Left forelimb (tissue), 1 donor: ENCODE measurements at regions not wholly inside any gene's neighbourhood (a gene's known extent, or its start where the extent isn't known, plus 50 kb on each side); places are given as distances from the start of the nearest gene placed in this dataset.

Experiments used
- DNase-seq: peaks from one replicate; pipeline ENCODE4 v3.0.0-alpha.2; 2018; ENCODE audit warnings: low spot score

DNA sequence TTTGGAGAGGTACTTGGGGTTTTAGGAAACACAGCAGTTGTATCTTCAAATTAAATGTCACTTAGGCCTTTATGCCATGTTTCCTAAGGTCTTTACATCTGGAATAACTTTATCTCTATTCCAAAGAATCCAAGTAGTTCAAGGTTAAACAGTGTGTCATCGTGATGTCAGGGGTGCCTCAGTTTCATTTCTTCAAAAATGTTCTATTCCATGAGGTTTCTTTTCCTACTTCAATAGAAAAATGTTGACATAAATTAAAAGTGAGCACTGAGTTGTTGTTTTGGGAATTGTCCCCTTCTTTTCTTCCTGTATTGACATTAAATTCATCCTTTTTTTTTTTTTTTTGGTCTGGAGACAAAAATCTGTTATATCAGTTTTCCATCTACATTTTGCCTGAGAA, 160.6 kb upstream of the C21orf91 start:
- no peak for DNase-seq

DNA sequence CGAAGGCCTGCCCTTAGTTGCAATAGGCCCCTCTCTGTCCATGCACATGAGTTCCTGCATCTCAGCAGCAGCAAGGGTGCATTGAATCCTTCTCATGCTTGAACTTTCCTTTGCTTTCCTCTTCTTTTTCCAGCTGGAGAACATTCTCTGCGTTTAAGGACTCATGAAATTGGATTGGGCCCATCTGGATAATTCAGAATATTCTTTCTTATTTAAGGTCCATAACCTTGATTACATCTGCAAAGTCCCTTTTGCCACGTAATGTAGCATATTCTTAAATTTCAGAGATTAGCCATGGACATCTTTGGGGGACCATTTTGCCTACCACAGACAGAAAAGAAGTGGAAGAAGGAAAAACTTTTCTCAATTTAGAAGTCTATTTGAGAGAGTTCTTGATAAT, 159.7 kb upstream of the C21orf91 start:
- DNase-seq: no peak

DNA sequence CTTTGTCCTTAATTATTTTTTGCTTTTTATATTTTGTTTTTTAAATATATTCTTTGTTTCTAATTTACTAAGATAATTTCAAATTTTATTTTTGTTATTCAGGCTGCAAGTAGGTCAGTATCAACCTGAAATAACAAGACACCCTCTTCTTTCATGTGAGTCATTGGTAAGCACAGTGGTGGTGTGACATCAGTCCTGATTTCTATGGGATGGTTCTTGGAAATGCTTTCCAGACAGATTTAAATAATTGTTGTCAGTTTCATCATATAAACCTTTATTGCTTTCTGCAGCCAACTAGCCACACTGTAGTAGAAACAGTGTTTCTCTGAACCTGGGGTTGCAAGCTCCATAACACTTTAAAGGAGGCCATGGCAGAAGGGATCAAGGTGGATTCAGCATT, 157.5 kb upstream of the C21orf91 start:
- DNase-seq: no peak

DNA sequence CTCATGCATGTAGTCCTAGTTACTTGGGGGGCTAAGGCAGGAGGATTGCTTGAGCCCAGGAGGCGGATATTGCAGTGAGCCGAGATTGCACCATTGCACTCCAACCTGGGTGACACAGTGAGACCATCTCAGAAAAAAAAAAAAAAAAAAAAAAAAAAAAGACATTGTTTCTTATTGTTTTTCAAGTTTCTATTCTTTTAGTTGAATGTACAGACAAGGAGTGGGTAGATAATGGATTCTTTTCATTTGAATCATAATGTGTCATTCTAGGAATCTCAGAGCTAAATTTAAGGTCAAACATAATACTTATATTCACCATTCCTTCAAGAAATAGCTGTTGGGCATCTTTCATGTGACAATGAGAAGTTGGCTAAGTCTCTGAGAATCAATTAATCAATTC, 157.0 kb upstream of the C21orf91 start:
- DNase-seq: no peak

DNA sequence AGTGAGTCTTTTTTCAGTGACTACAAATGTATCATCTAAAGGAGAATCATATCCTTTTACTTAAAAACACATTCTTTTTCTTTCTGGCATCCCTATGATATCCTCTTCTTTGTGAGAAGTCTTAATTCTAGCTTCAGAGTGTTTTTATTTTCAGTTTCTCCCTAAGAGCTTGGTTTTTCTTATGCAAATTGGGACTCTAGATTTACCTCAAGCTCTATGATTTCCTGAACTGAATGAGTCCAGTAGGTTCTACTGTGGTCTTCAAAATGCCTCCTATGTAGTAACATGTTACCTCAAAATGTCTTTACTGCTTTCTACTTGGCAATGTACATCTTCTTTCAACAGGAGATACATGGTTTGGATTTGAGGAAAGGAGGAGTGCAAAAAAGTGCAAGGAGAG, 148.2 kb upstream of the C21orf91 start:
- DNase-seq: no peak

DNA sequence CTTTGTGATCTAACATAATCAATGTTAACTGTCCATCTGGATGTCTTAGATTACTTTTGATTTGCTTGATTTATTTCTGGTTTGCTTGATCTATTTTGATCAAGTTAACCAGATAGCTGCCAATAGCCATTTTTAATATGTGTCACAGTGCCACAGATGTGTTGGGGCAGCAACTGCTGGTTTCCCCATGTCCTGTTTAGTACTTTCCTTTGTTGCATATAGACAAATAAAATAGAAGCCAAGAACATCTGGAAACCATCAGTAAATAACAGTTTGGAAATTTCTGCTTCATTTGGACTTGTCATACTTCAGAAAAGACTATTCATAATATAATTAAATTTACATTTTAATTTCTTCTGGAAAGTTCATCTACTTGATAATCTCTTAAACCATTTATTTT, 145.6 kb upstream of the C21orf91 start:
- DNase-seq: no peak

- no peak for DNase-seq
Observed at GRCh38 chr21:17964199-17964598, 145.0 kb upstream of the C21orf91 start.

GRCh38 chr21:17950591-17950990, 131.4 kb upstream of the C21orf91 start:
- DNase-seq: no peak

GRCh38 chr21:17949421-17949820, 130.3 kb upstream of the C21orf91 start:
- no peak for DNase-seq

- DNase-seq: no peak
Observed at GRCh38 chr21:17947531-17947930, 128.4 kb upstream of the C21orf91 start.

DNA sequence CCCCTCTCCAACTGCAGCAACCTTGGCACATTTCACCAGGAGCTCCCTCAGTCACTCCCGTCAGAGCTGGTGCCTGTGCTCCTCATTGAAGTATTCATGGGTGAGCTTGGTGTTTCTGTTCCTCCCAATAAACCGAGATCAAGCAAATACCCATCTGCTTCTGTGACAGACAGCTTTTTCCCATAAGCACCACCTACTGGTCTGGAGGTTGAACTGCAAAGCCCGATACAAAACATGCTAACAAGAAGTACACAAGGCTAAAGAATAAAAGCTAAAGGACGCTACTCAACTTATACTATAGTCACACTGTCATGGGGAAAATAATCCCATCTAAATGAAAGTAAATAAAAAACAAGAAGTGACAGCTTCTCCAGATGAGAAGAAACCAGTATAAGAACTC, 111.9 kb upstream of the C21orf91 start:
- DNase-seq: no peak

DNA sequence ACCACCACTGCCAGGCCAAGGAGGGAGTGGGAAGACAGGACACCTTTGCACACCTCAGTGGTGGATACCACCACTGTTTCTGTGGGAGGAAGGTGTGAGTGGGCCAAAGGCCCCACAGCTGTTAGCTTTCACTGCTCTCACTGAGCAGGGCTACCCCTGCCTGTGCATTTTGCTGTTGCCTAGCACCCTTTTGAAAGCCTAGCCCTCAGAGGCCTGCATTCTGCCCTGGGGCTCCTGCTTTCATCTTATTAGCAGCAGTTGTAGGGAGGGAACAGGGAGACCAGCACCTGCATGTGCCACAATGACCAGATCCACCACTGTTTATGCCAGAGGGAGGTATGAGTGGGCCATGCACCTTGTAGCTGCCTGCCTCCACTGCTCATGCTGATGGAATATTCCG, 110.9 kb upstream of the C21orf91 start:
- DNase-seq: no peak

GRCh38 chr21:17929510-17929909, 110.4 kb upstream of the C21orf91 start:
- peak; percentile 71 for DNase-seq

DNA sequence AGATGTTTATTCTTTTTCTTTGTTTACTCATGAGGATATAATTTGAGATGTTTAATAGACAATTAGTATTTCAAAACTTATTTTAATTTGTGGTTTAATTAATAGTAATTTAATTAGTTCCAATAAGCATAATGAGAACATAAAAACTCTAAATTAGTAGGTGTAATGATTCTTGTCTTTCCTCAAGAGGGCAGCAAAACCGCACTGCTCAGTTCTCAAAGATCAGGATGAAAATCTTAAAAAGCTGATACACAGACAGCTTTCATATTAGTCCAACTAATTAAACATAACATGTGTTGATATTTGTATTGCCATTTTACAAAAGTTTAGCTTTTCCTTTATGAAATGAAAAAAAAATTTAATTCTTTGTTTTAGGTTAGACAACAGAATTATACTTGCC, 106.7 kb upstream of the C21orf91 start:
- no peak for DNase-seq

GRCh38 chr21:17925000-17925610, 105.9 kb upstream of the C21orf91 start:
- no peak for DNase-seq

DNA sequence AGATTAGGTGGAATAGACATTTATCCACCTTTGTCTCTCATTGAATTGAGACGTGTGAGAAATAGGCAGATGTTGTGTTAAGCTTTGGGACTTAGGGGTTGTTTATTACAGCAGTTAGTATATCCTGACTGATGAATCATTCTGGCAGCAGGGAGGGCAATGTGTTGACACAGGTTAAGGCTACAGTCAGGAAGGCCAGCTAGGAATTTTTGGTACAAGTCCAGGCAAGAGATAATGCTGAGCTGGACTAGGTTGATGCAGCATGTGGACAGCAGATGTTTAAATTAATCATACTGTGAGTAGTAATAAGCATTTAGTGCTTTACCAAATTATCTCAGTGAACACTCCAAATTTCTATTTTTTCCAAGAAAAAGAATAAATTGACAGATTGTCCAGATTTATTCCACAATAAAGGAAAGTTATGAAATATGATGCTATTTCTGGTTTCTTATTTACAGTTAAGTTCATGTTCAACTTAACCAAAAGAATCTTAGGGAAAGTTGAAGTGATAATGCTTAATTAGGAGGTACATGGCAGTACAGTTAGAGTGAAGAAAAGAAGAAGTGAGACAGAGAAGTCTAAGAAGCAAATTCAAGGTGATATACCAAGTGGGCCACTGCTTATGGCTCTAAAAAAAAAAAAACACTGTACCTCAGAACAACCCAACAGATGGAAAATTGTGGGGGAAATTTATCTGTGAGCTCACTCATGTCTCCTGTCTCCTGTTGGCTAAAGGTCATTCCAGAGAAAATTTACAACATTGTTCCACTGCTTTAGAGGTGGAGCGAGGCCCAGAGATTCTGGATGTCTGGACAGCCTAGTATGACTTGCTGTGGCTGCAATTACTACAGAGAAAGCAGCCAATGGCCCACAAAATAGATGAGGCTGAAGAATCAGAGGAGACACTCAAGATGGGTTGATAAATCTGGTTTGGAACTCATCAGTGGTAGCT, 102.7 kb upstream of the C21orf91 start:
- DNase-seq: no peak

- no peak for DNase-seq
Observed at GRCh38 chr21:17915976-17916375, 96.8 kb upstream of the C21orf91 start.

- DNase-seq: no peak
Observed at GRCh38 chr21:17911628-17912027, 92.5 kb upstream of the C21orf91 start.

DNA sequence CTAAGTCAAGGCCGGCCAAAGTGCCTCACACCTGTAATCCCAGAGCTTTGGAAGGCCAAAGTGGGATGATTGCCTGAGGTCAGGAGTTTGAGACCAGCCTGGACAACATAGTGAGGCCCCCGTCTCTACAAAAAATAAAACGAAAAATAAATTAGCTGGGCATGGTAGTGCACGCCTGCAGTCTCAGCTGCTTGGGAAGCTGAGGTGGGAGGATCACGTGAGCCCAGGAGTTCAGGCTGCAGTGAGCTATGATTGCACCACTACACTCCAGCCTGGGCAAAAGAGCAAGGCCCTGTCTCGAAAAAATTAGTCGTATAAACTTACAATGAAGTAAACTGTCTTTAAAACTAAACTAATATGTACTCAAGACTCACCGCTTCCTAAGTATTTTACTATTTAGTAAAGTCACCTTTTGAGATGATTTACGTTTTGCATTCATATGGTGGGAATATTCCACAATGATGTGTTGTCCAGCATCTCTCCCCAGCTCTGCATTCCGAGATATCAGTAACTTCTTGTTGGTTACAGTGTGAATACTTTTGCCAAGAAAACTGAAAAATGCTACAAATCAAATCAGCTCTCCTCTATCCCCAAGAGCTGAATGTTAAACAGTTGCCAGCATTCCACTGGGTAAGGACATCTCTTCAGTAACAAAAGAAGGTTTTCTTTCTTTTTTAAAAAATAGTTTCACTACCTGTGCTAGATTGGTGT, 84.9 kb upstream of the C21orf91 start:
- no peak for DNase-seq

DNA sequence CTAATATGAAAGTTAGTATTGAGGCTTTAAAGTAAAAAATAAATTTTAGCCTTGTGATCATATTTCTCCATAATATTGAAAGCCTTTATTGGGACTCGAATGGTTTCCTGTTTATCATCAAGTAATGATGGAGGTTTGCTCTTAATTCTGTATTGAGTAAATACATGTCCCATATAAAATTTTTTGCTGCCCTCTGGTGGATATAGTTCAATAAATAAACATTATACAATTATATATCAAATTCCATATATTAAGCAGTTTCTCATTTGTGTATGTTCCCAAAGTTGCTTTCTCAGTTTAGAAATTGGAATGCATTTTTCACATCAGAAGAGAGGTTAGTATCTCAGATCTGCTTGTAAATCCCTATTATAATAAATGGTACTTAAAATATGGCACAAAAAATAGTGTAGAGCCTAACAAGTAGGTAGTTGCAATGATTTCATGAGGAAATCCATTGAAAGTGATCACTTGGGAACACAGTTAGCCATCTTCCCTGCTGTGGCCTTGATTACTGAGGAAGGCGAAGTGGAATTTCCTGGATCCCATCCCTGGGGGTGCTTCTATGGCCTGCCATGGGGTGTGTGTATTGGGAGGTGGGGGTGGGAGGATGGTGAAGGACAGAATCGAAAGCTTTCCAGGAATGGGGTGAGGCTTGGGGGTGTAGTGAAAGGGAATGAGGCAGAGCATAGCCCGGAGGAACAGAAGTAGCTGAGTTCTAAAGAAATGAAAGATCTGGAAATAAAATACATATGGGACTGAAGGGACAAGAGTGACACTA, 84.1 kb upstream of the C21orf91 start:
- DNase-seq: no peak

DNA sequence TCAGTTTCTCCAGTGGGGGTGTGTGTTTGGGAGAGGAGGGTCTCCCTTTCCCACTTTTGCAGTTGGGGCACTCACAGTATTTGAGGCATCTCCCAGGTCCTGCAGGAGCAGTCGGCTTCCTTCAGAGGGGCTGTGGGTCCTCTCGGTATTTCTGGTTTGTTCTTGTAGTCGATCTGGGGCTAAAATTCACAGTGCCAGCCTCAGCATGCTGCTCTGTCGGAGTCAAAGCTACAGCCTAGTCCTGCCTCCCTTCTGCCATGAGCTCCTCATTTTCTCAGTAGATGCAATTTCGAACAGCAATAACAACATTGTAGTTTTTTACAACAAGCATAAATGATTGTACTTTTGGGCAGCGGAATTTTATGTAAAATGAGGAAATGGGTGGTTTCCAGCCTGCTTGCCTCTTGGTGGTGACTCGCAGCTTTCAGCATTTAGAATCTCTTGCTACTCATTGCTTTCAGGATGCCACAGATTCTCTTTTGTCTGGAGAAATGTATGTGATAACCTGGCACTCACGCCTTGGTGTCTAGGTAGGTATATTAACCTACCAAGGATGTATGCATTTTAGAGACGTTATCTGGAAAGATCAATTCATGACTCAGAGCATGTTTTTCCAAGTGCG, 82.4 kb upstream of the C21orf91 start:
- DNase-seq: no peak

GRCh38 chr21:17900990-17901385, 81.8 kb upstream of the C21orf91 start:
- no peak for DNase-seq
